Skeletal muscle cell (primary cell): ENCODE measurements at regions not wholly inside any gene's neighbourhood (a gene's known extent, or its start where the extent isn't known, plus 50 kb on each side); places are given as distances from the start of the nearest gene placed in this dataset.

Source experiments
- DNase-seq: peaks from one replicate; pipeline ENCODE4 v3.0.0-alpha.2; 2010; ENCODE audit warnings: low read depth
- H3K4me3 ChIP-seq: 2 replicates; pipeline ENCODE4 v1.5.1; 2011; ENCODE audit warnings: low read depth, mild to moderate bottlenecking, control low read depth, low read length, moderate library complexity

- DNase-seq, result no peak
These were observed 90.0 kb downstream of the DHCR7 start for GRCh38 chr11:71358122-71358728.

GRCh38 chr11:71357414-71357813, 90.8 kb downstream of the DHCR7 start:
- no peak overlapping the region for H3K4me3 ChIP-seq
- no peak for DNase-seq

More at GRCh38 chr11:71358122-71358728, 90.0 kb downstream of the DHCR7 start:
- no peak overlapping the region for H3K4me3 ChIP-seq

GRCh38 chr11:71356904-71357303, 91.3 kb downstream of the DHCR7 start:
- no peak for DNase-seq
- no peak overlapping the region for H3K4me3 ChIP-seq

GRCh38 chr11:71356280-71356876, 91.8 kb downstream of the DHCR7 start:
- H3K4me3 ChIP-seq, result no peak overlapping the region
- DNase-seq, result no peak

- DNase-seq, result no peak
- H3K4me3 ChIP-seq, result no peak overlapping the region
These were observed 92.9 kb downstream of the DHCR7 start for GRCh38 chr11:71355281-71355680.

- no peak overlapping the region for H3K4me3 ChIP-seq
- DNase-seq, result no peak
These were observed 93.6 kb downstream of the DHCR7 start for GRCh38 chr11:71354394-71355105.

- H3K4me3 ChIP-seq, result no peak overlapping the region
- DNase-seq, result no peak
These were observed 95.4 kb downstream of the DHCR7 start for GRCh38 chr11:71352748-71353147.

GRCh38 chr11:71352226-71352625, 96.0 kb downstream of the DHCR7 start:
- H3K4me3 ChIP-seq, result no peak overlapping the region

GRCh38 chr11:71349627-71350026, 97.2 kb upstream of the SHANK2 start:
- no peak overlapping the region for H3K4me3 ChIP-seq
- no peak for DNase-seq

More at GRCh38 chr11:71352226-71352625, 96.0 kb downstream of the DHCR7 start:
- no peak for DNase-seq

- DNase-seq, result no peak
- H3K4me3 ChIP-seq, result no peak overlapping the region
These were observed 91.5 kb upstream of the SHANK2 start for GRCh38 chr11:71343828-71344400.

GRCh38 chr11:71342951-71343827, 90.8 kb upstream of the SHANK2 start:
- H3K4me3 ChIP-seq, result no peak overlapping the region
- no peak for DNase-seq

GRCh38 chr11:71342116-71342515, 89.7 kb upstream of the SHANK2 start:
- no peak for DNase-seq

GRCh38 chr11:71341596-71341995, 89.2 kb upstream of the SHANK2 start:
- no peak overlapping the region for H3K4me3 ChIP-seq
- no peak for DNase-seq

More at GRCh38 chr11:71342116-71342515, 89.7 kb upstream of the SHANK2 start:
- H3K4me3 ChIP-seq, result no peak overlapping the region

GRCh38 chr11:71341173-71341572, 88.8 kb upstream of the SHANK2 start:
- no peak for DNase-seq
- no peak overlapping the region for H3K4me3 ChIP-seq

GRCh38 chr11:71340086-71340606, 87.8 kb upstream of the SHANK2 start:
- DNase-seq, result no peak
- H3K4me3 ChIP-seq, result no peak overlapping the region

- no peak for DNase-seq
- H3K4me3 ChIP-seq, result no peak overlapping the region
These were observed 87.1 kb upstream of the SHANK2 start for GRCh38 chr11:71339396-71339881.

GRCh38 chr11:71338801-71339395, 86.5 kb upstream of the SHANK2 start:
- no peak overlapping the region for H3K4me3 ChIP-seq
- DNase-seq, result no peak

- no peak for DNase-seq
- H3K4me3 ChIP-seq, result no peak overlapping the region
These were observed 84.8 kb upstream of the SHANK2 start for GRCh38 chr11:71336996-71337754.
